Neural progenitor cell (in vitro differentiated cells): ENCODE measurements at regions not wholly inside any gene's neighbourhood (a gene's known extent, or its start where the extent isn't known, plus 50 kb on each side); places are given as distances from the start of the nearest gene placed in this dataset.

ENCODE experiments used
- DNase-seq: peaks from one replicate; pipeline ENCODE4 v3.0.0-alpha.2; 2016; ENCODE audit warnings: low spot score
- H2AFZ ChIP-seq: fragments of 200-600 bp; sonication (generic); replicated peaks from 2 replicates; pipeline ENCODE4 v1.6.1; 2016; ENCODE audit warnings: antibody characterized with exemption
- H3F3A ChIP-seq: fragments of 200-600 bp; sonication (generic); 2 replicates; pipeline ENCODE4 v1.6.1; 2016; ENCODE audit warnings: antibody characterized with exemption, low read depth
- H3K27ac ChIP-seq: fragments of 200-600 bp; sonication (generic); 2 replicates; pipeline ENCODE4 v1.5.1; 2016; ENCODE audit warnings: mild to moderate bottlenecking
- H3K27me3 ChIP-seq: fragments of 200-600 bp; sonication (generic); 2 replicates; pipeline ENCODE4 v1.6.1; 2016; ENCODE audit warnings: mild to moderate bottlenecking, moderate library complexity
- H3K36me3 ChIP-seq: fragments of 200-600 bp; sonication (generic); 2 replicates; pipeline ENCODE4 v1.5.1; 2016
- H3K4me1 ChIP-seq: fragments of 200-600 bp; sonication (generic); 2 replicates; pipeline ENCODE4 v1.6.1; 2016; ENCODE audit warnings: mixed run types
- H3K4me2 ChIP-seq: fragments of 200-600 bp; sonication (generic); 2 replicates; pipeline ENCODE4 v1.6.1; 2016
- H3K4me3 ChIP-seq: fragments of 200-600 bp; sonication (generic); 2 replicates; pipeline ENCODE4 v1.5.1; 2016
- H3K79me2 ChIP-seq: fragments of 200-600 bp; sonication (generic); 2 replicates; pipeline ENCODE4 v1.6.1; 2016; ENCODE audit warnings: low read depth
- H3K9ac ChIP-seq: fragments of 200-600 bp; sonication (generic); 2 replicates; pipeline ENCODE4 v1.6.1; 2016
- H3K9me3 ChIP-seq: fragments of 200-600 bp; sonication (generic); 2 replicates; pipeline ENCODE4 v1.5.1; 2016; ENCODE audit warnings: low read depth
- H4K20me1 ChIP-seq: fragments of 200-600 bp; sonication (generic); 2 replicates; pipeline ENCODE4 v1.6.1; 2016; ENCODE audit warnings: low read depth
- H3K27ac Mint-ChIP-seq: 3 replicates; pipeline ENCODE4 v1.8.0; 2021; ENCODE audit warnings: mixed read lengths
- H3K27me3 Mint-ChIP-seq: 2 replicates; pipeline ENCODE4 v1.8.0; 2022; ENCODE audit warnings: low read depth, mild to moderate bottlenecking, inconsistent platforms, moderate library complexity, mixed read lengths; ENCODE audit not compliant: insufficient read depth
- H3K36me3 Mint-ChIP-seq: 3 replicates; pipeline ENCODE4 v1.8.0; 2021; ENCODE audit warnings: mixed read lengths
- H3K4me1 Mint-ChIP-seq: 3 replicates; pipeline ENCODE4 v1.8.0; 2021; ENCODE audit warnings: mixed read lengths
- H3K4me3 Mint-ChIP-seq: 3 replicates; pipeline ENCODE4 v1.8.0; 2021; ENCODE audit warnings: mild to moderate bottlenecking, moderate library complexity, mixed read lengths
- H3K9me3 Mint-ChIP-seq: 3 replicates; pipeline ENCODE4 v1.8.0; 2020; ENCODE audit warnings: mixed read lengths
- EZH2 ChIP-seq: fragments of 200-600 bp; sonication (generic); IDR thresholded peaks from 2 replicates; pipeline ENCODE4 v1.6.1; 2017; ENCODE audit warnings: antibody characterized with exemption, mild to moderate bottlenecking, moderate library complexity
- EZH2phosphoT487 ChIP-seq: fragments of 200-600 bp; sonication (generic); IDR thresholded peaks from 2 replicates; pipeline ENCODE4 v1.6.1; 2017; ENCODE audit warnings: antibody characterized with exemption
- TF ChIP-seq, protein P1 (sequence below): fragments of 200-600 bp; sonication (generic); IDR thresholded peaks from 2 replicates; pipeline ENCODE4 v1.5.1; 2017; ENCODE audit warnings: antibody characterized with exemption, mild to moderate bottlenecking

GRCh38 chr11:112539741-112540140 lies 279.1 kb upstream of the PLET1 start:
- DNase-seq = no peak
- Histone ChIP-seq H3K79me2 (no peaks in the 10 kb centered on the region), H3K4me2 (no peak overlapping the region), H4K20me1 (no peaks in the 10 kb centered on the region), H3K9ac (no peak overlapping the region), H3K4me3 (no peak overlapping the region), H3K27me3 (no peaks in the 10 kb centered on the region), H3K9me3 (no peaks in the 10 kb centered on the region), H3K36me3 (no peaks in the 10 kb centered on the region), H3K4me1 (no peaks in the 10 kb centered on the region), H3K27ac (no peak overlapping the region), H2AFZ (no peak overlapping the region), H3F3A (no peaks in the 10 kb centered on the region)
- no peaks in the 10 kb centered on the region for H3K36me3 Mint-ChIP-seq
- H3K27ac Mint-ChIP-seq = no peak overlapping the region
- TF ChIP-seq, protein P1, sequence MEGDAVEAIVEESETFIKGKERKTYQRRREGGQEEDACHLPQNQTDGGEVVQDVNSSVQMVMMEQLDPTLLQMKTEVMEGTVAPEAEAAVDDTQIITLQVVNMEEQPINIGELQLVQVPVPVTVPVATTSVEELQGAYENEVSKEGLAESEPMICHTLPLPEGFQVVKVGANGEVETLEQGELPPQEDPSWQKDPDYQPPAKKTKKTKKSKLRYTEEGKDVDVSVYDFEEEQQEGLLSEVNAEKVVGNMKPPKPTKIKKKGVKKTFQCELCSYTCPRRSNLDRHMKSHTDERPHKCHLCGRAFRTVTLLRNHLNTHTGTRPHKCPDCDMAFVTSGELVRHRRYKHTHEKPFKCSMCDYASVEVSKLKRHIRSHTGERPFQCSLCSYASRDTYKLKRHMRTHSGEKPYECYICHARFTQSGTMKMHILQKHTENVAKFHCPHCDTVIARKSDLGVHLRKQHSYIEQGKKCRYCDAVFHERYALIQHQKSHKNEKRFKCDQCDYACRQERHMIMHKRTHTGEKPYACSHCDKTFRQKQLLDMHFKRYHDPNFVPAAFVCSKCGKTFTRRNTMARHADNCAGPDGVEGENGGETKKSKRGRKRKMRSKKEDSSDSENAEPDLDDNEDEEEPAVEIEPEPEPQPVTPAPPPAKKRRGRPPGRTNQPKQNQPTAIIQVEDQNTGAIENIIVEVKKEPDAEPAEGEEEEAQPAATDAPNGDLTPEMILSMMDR = no peak
- TF ChIP-seq EZH2 (no peak), EZH2phosphoT487 (no peak)
- H3K9me3 Mint-ChIP-seq = peaks cover 9% of the 10 kb centered on the region
- H3K4me1 Mint-ChIP-seq = peaks cover 5% of the 10 kb centered on the region
- H3K4me3 Mint-ChIP-seq = no peak overlapping the region
- peaks cover 7% of the 10 kb centered on the region for H3K27me3 Mint-ChIP-seq

GRCh38 chr11:112540261-112540660 lies 279.6 kb upstream of the PLET1 start:
- Histone ChIP-seq H3K27me3 (no peaks in the 10 kb centered on the region), H3K79me2 (no peaks in the 10 kb centered on the region), H3K4me3 (no peak overlapping the region), H3K9me3 (no peaks in the 10 kb centered on the region), H3K27ac (no peak overlapping the region), H2AFZ (no peak overlapping the region), H3K4me1 (peaks cover 3% of the 10 kb centered on the region), H3F3A (no peaks in the 10 kb centered on the region), H3K9ac (no peak overlapping the region), H3K36me3 (no peaks in the 10 kb centered on the region), H3K4me2 (no peak overlapping the region), H4K20me1 (no peaks in the 10 kb centered on the region)
- Mint-ChIP-seq H3K36me3 (no peaks in the 10 kb centered on the region), H3K9me3 (peaks cover 9% of the 10 kb centered on the region), H3K27ac (no peak overlapping the region), H3K4me3 (no peak overlapping the region), H3K4me1 (peaks cover 5% of the 10 kb centered on the region), H3K27me3 (peaks cover 7% of the 10 kb centered on the region)
- no peak for DNase-seq
- TF ChIP-seq, protein P1 = no peak
- TF ChIP-seq EZH2 = no peak
- no peak for TF ChIP-seq EZH2phosphoT487

DNA sequence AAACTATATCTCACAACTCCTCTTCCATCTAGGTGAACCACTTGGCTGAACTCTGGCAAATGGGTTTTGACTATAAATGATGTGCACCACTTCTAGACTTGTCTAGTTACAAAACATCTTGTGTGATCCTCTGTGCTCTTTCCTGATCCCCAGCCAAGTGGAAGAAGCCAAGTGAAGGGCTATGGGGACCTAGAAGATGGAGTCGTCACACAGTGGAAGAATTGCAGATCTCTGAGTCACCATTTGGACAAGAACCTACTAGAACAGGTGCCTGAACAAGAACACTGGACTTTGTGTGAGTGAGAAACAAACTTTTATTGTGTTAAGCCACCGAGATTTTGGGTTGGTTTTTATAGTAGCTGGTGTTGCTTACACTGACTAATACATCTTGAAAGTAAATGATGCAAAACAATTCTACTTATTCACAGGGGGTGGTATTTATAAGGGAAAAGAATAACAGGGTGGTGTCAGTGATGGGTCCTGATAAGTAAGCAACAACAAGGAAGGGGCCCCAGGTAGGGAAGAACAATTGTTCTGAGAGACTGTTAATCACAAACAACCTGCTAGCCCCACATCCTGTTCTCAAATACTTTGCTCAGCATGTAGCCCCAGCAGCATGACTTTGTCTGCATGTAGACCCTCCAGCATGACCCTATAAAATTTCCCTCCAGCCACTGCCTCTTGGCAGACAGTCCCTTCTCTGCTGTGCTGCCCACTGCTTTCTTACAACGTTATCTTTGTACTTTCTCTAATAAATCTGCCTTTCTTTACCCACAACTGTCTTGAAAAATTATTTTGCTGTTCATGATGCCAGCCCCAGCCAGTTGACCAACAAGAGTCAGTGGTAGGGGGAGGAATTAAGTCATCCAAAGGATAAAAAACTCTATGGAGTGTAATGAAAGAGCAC lies 280.7 kb upstream of the PLET1 start:
- Mint-ChIP-seq H3K27ac (no peak overlapping the region), H3K27me3 (peaks cover 7% of the 10 kb centered on the region), H3K36me3 (no peaks in the 10 kb centered on the region), H3K4me3 (no peak overlapping the region), H3K9me3 (peaks cover 9% of the 10 kb centered on the region), H3K4me1 (peaks cover 5% of the 10 kb centered on the region)
- Histone ChIP-seq H3K36me3 (no peaks in the 10 kb centered on the region), H3K27me3 (no peaks in the 10 kb centered on the region), H3K9me3 (no peaks in the 10 kb centered on the region), H3K79me2 (no peaks in the 10 kb centered on the region), H3K4me1 (peaks cover 12% of the 10 kb centered on the region), H3K27ac (no peak overlapping the region), H3K4me2 (no peak overlapping the region), H3F3A (no peaks in the 10 kb centered on the region), H4K20me1 (no peaks in the 10 kb centered on the region), H3K9ac (no peak overlapping the region), H3K4me3 (no peak overlapping the region), H2AFZ (no peak overlapping the region)
- TF ChIP-seq EZH2phosphoT487 = no peak
- TF ChIP-seq, protein P1 = no peak
- no peak for TF ChIP-seq EZH2
- DNase-seq = no peak
